Thoracic aorta (tissue), 2 donors: ENCODE measurements at regions not wholly inside any gene's neighbourhood (a gene's known extent, or its start where the extent isn't known, plus 50 kb on each side); places are given as distances from the start of the nearest gene placed in this dataset.
A peak's percentile ranks its signal among the peaks of the same experiment; 100 is the strongest.

ENCODE experiments used
- ATAC-seq: fragments of 150-250 bp; one replicate; pipeline ENCODE4 v1.8.0; 2017; ENCODE audit warnings: low read depth; ENCODE audit not compliant: insufficient number of reproducible peaks, low FRiP score
- DNase-seq: peaks from one replicate; pipeline ENCODE4 v3.0.0-alpha.2; 2020; ENCODE audit warnings: low spot score
- H3K27ac ChIP-seq, 2 donors: fragments of 200-600 bp; sonication (generic); 1 replicate in 1 of 2; 2 replicates in 1 of 2; pipeline ENCODE4 v1.5.1; 2016; ENCODE audit warnings: mild to moderate bottlenecking in 2 of 2, moderate library complexity in 2 of 2
- H3K27me3 ChIP-seq: fragments of 200-600 bp; sonication (generic); replicated peaks from 2 replicates; pipeline ENCODE4 v1.6.0; 2016; ENCODE audit warnings: mild to moderate bottlenecking; ENCODE audit not compliant: insufficient read depth
- H3K36me3 ChIP-seq: fragments of 200-600 bp; sonication (generic); one replicate; pipeline ENCODE4 v1.5.1; 2016
- H3K4me1 ChIP-seq, 2 donors: fragments of 200-600 bp; sonication (generic); 1 replicate in 1 of 2; 2 replicates in 1 of 2; pipeline versions ENCODE4 v1.5.1 to v1.6.0; 2016; ENCODE audit warnings: low read depth in 2 of 2, mild to moderate bottlenecking in 1 of 2; ENCODE audit not compliant: control insufficient read depth in 1 of 2
- H3K4me3 ChIP-seq: fragments of 200-600 bp; sonication (generic); 2 replicates; pipeline ENCODE4 v1.5.1; 2016; ENCODE audit warnings: mild to moderate bottlenecking
- H3K9me3 ChIP-seq: fragments of 200-600 bp; sonication (generic); 2 replicates; pipeline ENCODE4 v1.5.1; 2016
- TF ChIP-seq, protein P1 (sequence below): fragments of 200-600 bp; sonication (generic); IDR thresholded peaks from one replicate; pipeline ENCODE4 v1.5.1; 2019; ENCODE audit warnings: antibody characterized with exemption

DNA sequence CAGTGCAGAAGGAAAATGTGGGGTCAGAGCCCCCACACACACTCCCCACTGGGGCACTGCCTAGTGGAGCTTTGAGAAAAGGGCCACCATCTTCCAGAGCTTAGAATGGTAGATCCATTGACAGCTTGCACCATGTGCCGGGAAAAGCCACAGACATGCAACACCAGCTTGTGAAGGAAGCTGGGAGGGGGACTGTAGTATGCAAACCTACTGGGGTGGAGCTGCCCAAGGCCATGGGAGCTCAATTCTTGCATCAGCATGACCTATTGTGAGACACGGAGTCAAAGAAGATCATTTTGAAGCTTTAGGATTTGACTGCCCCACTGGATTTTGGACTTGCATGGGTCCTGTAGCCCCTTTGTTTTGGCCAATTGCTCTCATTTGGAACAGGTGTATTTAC is 142.8 kb upstream of the ARHGEF9 start:
- Histone ChIP-seq H3K9me3 (no peaks in the 10 kb centered on the region), H3K4me1 (peaks cover 0 to 12% of the 10 kb centered on the region in 2 donors), H3K27ac (no peak overlapping the region), H3K4me3 (no peak overlapping the region), H3K27me3 (no peaks in the 10 kb centered on the region), H3K36me3 (no peaks in the 10 kb centered on the region)
- TF ChIP-seq, protein P1, sequence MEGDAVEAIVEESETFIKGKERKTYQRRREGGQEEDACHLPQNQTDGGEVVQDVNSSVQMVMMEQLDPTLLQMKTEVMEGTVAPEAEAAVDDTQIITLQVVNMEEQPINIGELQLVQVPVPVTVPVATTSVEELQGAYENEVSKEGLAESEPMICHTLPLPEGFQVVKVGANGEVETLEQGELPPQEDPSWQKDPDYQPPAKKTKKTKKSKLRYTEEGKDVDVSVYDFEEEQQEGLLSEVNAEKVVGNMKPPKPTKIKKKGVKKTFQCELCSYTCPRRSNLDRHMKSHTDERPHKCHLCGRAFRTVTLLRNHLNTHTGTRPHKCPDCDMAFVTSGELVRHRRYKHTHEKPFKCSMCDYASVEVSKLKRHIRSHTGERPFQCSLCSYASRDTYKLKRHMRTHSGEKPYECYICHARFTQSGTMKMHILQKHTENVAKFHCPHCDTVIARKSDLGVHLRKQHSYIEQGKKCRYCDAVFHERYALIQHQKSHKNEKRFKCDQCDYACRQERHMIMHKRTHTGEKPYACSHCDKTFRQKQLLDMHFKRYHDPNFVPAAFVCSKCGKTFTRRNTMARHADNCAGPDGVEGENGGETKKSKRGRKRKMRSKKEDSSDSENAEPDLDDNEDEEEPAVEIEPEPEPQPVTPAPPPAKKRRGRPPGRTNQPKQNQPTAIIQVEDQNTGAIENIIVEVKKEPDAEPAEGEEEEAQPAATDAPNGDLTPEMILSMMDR, result no peak
- no peak for DNase-seq
- no peak for ATAC-seq

GRCh38 chrX:63922221-63922620 is 137.2 kb upstream of the ARHGEF9 start:
- no peaks in the 10 kb centered on the region for H3K36me3 ChIP-seq
- H3K4me1 ChIP-seq, result peaks cover 0 to 21% of the 10 kb centered on the region in 2 donors
- peak overlapping the region; percentile 71 to 85 for H3K27ac ChIP-seq
- H3K9me3 ChIP-seq, result no peaks in the 10 kb centered on the region
- DNase-seq, result no peak
- no peak overlapping the region for H3K4me3 ChIP-seq
- TF ChIP-seq, protein P1, result no peak
- ATAC-seq, result peak; percentile 72
- no peaks in the 10 kb centered on the region for H3K27me3 ChIP-seq

DNA sequence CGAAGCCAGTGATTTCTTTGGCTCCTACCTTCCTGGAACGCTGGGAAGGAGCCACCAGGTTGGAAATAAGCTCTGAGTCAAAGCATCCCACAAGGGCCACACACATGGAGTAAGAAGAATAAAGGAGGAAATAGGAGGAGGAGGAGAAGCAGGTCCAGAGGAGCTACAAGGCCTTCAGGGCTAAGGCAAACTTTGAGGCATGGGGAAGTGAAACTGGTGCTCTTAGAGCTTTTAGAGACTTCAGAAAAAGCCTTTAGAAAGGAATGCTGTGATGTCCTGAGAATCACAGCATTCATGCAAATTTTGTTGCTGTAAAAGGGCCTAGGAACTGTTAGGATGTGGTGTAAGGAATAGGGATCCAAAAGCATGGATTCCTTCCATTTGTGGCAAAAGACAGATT is 135.9 kb upstream of the ARHGEF9 start:
- no peak for ATAC-seq
- TF ChIP-seq, protein P1, result no peak
- no peak for DNase-seq

DNA sequence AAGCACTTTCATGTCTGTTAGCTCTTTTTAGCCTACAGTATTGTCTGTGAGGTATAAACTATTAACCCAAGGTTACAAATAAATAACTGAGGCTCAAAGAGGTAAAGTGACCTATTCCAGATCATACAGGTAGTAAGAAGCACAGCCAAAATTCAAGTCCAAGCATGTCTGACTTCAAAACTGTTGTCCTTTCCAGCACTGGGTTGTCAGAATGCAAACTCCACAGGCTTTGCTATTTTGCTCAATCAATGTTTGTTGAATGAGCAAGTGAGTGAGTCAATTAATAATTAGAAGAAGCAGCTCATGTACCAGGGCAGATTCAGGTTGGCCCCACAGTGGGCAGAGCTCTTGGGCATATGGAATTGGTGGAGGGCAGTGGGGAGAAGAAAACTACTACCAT is 134.1 kb upstream of the ARHGEF9 start:
- peak overlapping the region in 1 of 2 donors; percentile 85 for H3K27ac ChIP-seq
- H3K27me3 ChIP-seq, result no peaks in the 10 kb centered on the region
- ATAC-seq, result no peak
- H3K4me1 ChIP-seq, result peaks cover 0 to 21% of the 10 kb centered on the region in 2 donors
- TF ChIP-seq, protein P1, result no peak
- H3K9me3 ChIP-seq, result no peaks in the 10 kb centered on the region
- DNase-seq, result no peak
- H3K4me3 ChIP-seq, result no peak overlapping the region
- no peaks in the 10 kb centered on the region for H3K36me3 ChIP-seq

More for the DNA sequence above, 135.9 kb upstream of the ARHGEF9 start:
- H3K36me3 ChIP-seq, result no peaks in the 10 kb centered on the region
- peaks cover 0 to 21% of the 10 kb centered on the region in 2 donors for H3K4me1 ChIP-seq
- H3K27ac ChIP-seq, result peak overlapping the region; percentile 71 to 85
- no peaks in the 10 kb centered on the region for H3K9me3 ChIP-seq
- H3K4me3 ChIP-seq, result no peak overlapping the region
- H3K27me3 ChIP-seq, result no peaks in the 10 kb centered on the region

DNA sequence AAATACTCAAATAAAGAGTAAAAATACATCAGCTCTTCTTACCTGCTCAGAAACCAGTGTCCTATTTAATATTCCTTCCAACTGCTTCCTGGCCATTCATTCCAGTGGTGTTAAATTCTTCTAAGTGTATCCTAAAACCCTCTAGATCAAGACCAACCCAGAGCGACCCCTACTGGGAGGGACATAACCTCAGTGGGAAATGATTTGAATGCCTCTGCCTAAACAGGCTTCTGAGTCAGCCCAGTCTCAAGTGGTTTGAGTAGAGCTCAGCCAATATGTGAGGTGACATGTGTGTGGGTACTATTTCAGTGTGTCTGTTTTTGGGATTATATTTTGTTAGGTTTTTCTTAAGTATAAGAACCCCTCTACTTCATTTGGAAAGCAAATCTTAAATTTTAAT is 133.6 kb upstream of the ARHGEF9 start:
- peaks cover 3% of the 10 kb centered on the region for H3K9me3 ChIP-seq
- no peaks in the 10 kb centered on the region for H3K36me3 ChIP-seq
- ATAC-seq (no peak), DNase-seq (no peak)
- TF ChIP-seq, protein P1, result no peak
- H3K27me3 ChIP-seq, result no peaks in the 10 kb centered on the region
- H3K27ac ChIP-seq, result no peak overlapping the region
- peaks cover 0 to 21% of the 10 kb centered on the region in 2 donors for H3K4me1 ChIP-seq
- no peak overlapping the region for H3K4me3 ChIP-seq
